Right lobe of liver (tissue), 6 donors: ENCODE measurements at regions not wholly inside any gene's neighbourhood (a gene's known extent, or its start where the extent isn't known, plus 50 kb on each side); places are given as distances from the start of the nearest gene placed in this dataset.

ENCODE experiments used
- ATAC-seq, 4 donors: fragments of 200-7000 bp; cut with Tn5 transposase; one replicate each; pipeline ENCODE4 v1.9.1; 2020; ENCODE audit warnings: mild to moderate bottlenecking in 4 of 4, moderate library complexity in 4 of 4
- DNase-seq, 3 donors: peaks; one replicate each; pipeline ENCODE4 v3.0.0-alpha.2; 2020
- H3K27ac ChIP-seq, 3 donors: fragments of 200-600 bp; one replicate each; pipeline ENCODE4 v1.8.0; 2022
- H3K27me3 ChIP-seq, 2 donors: fragments of 200-600 bp; one replicate each; pipeline ENCODE4 v1.8.0; 2022
- H3K36me3 ChIP-seq, 4 donors: fragments of 200-600 bp; sonication (generic) in 1 of 4; one replicate each; pipeline versions ENCODE4 v1.5.1 to v1.8.0; 2017 to 2022; ENCODE audit warnings: control low read depth in 1 of 4
- H3K4me1 ChIP-seq, 4 donors: fragments of 200-600 bp; sonication (generic) in 1 of 4; one replicate each; pipeline versions ENCODE4 v1.5.1 to v1.8.0; 2017 to 2022; ENCODE audit warnings: control low read depth in 1 of 4
- H3K4me3 ChIP-seq, 3 donors: fragments of 200-600 bp; one replicate each; pipeline ENCODE4 v1.8.0; 2022
- H3K9me3 ChIP-seq, 4 donors: fragments of 200-600 bp; sonication (generic) in 1 of 4; one replicate each; pipeline versions ENCODE4 v1.5.1 to v1.8.0; 2017 to 2022; ENCODE audit warnings: control low read depth in 1 of 4
- POLR2A ChIP-seq: fragments of 450-650 bp; IDR thresholded peaks from one replicate; pipeline ENCODE4 v1.6.1; 2017; ENCODE audit warnings: antibody characterized with exemption, mild to moderate bottlenecking
- WGBS: methylation state at CpG from one replicate; pipeline ENCODE4 v1.1.6; 2018; ENCODE audit warnings: low coverage, low lambda C conversion rate; ENCODE audit not compliant: insufficient coverage; ENCODE audit errors: missing lambda C conversion rate; 5-methylcytosine and 5-hydroxymethylcytosine counted together
- intact Hi-C, 2 donors: fragments of 100-400 bp; cut with DNase I; formaldehyde crosslinking; loops; one replicate each; pipeline versions ENCODE4 v1.11.2 to v1.14.1; 2022
- TF ChIP-seq, protein P1 (sequence below), 4 donors: fragments of 200-600 bp in 3 of 4; fragments of 450-650 bp in 1 of 4; IDR thresholded peaks; one replicate each; pipeline versions ENCODE4 v1.5.1 to v1.8.0; 2016 to 2022; ENCODE audit warnings: antibody characterized with exemption in 4 of 4, mild to moderate bottlenecking in 2 of 4
- donor health status: DM: no; HTN: yes; CAD: no.
- donor health status: DM: no; HTN: no; CAD: no.
- donor health status: DM: no; HTN: no; CAD: no.
- donor health status: DM: no; HTN: yes; CAD: no.
- donor health status: DM: no; HTN: yes; CAD: no.

- Histone ChIP-seq H3K4me3 (no peak overlapping the region), H3K27ac (no peak overlapping the region), H3K27me3 (no peaks in the 10 kb centered on the region), H3K36me3 (no peaks in the 10 kb centered on the region), H3K4me1 (no peaks in the 10 kb centered on the region), H3K9me3 (no peaks in the 10 kb centered on the region)
- ATAC-seq (no peak), DNase-seq (no peak)
- TF ChIP-seq, protein P1, sequence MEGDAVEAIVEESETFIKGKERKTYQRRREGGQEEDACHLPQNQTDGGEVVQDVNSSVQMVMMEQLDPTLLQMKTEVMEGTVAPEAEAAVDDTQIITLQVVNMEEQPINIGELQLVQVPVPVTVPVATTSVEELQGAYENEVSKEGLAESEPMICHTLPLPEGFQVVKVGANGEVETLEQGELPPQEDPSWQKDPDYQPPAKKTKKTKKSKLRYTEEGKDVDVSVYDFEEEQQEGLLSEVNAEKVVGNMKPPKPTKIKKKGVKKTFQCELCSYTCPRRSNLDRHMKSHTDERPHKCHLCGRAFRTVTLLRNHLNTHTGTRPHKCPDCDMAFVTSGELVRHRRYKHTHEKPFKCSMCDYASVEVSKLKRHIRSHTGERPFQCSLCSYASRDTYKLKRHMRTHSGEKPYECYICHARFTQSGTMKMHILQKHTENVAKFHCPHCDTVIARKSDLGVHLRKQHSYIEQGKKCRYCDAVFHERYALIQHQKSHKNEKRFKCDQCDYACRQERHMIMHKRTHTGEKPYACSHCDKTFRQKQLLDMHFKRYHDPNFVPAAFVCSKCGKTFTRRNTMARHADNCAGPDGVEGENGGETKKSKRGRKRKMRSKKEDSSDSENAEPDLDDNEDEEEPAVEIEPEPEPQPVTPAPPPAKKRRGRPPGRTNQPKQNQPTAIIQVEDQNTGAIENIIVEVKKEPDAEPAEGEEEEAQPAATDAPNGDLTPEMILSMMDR (IDR thresholded peaks at IDR 0.05): no peak
- no peak for TF ChIP-seq POLR2A
- intact Hi-C loops: no loop called here
- 76% methylated on average over 3 of the region's 3 CpGs for WGBS
Measured at GRCh38 chr6:9638861-9639260, 776.0 kb downstream of the TFAP2A start.

DNA sequence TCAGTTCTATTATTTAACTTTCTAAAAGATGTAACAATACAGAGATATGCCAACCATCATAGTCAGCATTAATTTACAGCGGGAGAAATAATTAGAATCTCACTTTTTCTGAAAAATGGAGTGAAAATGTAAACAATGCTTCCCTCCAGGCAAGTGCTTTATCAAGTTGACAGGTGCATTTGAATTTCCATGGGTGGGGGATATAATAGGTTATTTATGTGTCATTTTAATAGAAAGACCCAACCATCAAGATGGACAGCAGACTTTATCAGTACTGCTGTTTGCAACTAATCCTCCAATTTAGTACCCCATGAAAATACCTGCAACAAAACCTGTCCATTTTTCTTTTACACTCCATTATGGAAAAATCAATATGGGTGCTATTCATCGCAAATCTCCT is 780.1 kb downstream of the TFAP2A start:
- Histone ChIP-seq H3K36me3 (no peaks in the 10 kb centered on the region), H3K27me3 (no peaks in the 10 kb centered on the region), H3K4me3 (no peak overlapping the region), H3K9me3 (no peaks in the 10 kb centered on the region), H3K4me1 (no peaks in the 10 kb centered on the region), H3K27ac (no peak overlapping the region)
- WGBS: 61% methylated on average over 2 of the region's 2 CpGs
- intact Hi-C loops: no loop called here
- no peak for ATAC-seq
- no peak for DNase-seq
- no peak for TF ChIP-seq POLR2A
- TF ChIP-seq, protein P1 (IDR thresholded peaks at IDR 0.05): no peak

GRCh38 chr6:9632026-9632425 is 782.8 kb downstream of the TFAP2A start:
- no peak for DNase-seq
- Histone ChIP-seq H3K27ac (no peak overlapping the region), H3K9me3 (no peaks in the 10 kb centered on the region), H3K4me3 (no peak overlapping the region), H3K36me3 (no peaks in the 10 kb centered on the region), H3K4me1 (no peaks in the 10 kb centered on the region), H3K27me3 (no peaks in the 10 kb centered on the region)
- ATAC-seq: no peak
- intact Hi-C loops: no loop called here
- TF ChIP-seq, protein P1 (IDR thresholded peaks at IDR 0.05): no peak
- no peak for TF ChIP-seq POLR2A

DNA sequence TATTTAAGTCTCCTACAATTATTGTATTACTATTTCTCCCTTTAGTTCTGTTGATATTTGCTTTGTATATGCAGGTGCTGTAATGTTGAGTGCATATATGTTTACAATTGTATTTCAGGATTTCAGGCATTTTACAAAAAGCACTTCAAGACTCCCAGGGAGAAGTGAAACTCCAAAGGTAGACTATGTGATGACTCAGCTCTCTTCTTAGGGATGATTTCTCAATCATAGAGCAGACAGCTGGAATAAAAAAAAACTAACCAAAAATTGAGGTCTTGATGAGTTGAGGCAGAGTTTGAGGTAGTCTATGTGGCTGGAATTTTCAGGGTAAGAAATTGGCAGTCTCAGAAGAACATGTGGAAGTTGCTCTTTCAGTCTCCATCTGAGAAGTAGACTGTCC is 786.1 kb downstream of the TFAP2A start:
- no peak for TF ChIP-seq POLR2A
- TF ChIP-seq, protein P1 (IDR thresholded peaks at IDR 0.05): no peak
- no peaks in the 10 kb centered on the region for H3K27me3 ChIP-seq
- H3K4me3 ChIP-seq: no peak overlapping the region
- H3K4me1 ChIP-seq: no peaks in the 10 kb centered on the region
- H3K27ac ChIP-seq: no peak overlapping the region
- intact Hi-C loops: no loop called here
- H3K9me3 ChIP-seq: no peaks in the 10 kb centered on the region
- H3K36me3 ChIP-seq: no peaks in the 10 kb centered on the region
- DNase-seq: no peak
- no peak for ATAC-seq

- intact Hi-C loops: no loop called here
- Histone ChIP-seq H3K27ac (no peak overlapping the region), H3K27me3 (no peaks in the 10 kb centered on the region), H3K36me3 (no peaks in the 10 kb centered on the region), H3K4me1 (no peaks in the 10 kb centered on the region), H3K9me3 (no peaks in the 10 kb centered on the region), H3K4me3 (no peak overlapping the region)
- DNase-seq: no peak
- 57% methylated on average over 3 of the region's 3 CpGs for WGBS
- ATAC-seq: no peak
- TF ChIP-seq, protein P1 (IDR thresholded peaks at IDR 0.05): no peak
- TF ChIP-seq POLR2A: no peak
Measured at GRCh38 chr6:9627916-9628315, 787.0 kb downstream of the TFAP2A start.
